ENCODE measurements at regions not wholly inside any gene's neighbourhood (a gene's known extent, or its start where the extent isn't known, plus 50 kb on each side); places are given as distances from the start of the nearest gene placed in this dataset.

DNA sequence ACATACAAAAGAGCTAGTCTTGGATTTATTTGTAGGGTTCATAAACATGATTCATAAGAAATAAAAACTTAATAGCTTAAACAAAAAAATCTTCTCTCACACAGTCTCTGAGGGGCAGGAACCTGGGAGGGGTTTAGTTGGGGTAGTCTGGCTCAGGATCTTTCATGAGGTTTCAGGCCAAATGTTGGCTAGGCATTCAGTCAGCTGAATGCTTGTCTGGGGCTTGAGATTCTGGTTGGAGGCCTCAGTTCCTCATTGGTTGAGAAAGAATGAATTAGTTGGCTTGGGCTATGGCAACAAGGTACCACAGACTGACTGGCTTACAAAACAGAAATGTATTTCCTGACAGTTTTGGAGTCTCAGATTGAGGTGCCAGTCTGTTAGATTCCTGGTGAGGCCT lies 74.3 kb downstream of the ANKRD7 start:
- no peak for DNase-seq (ENCODE audit: low spot score)

DNA sequence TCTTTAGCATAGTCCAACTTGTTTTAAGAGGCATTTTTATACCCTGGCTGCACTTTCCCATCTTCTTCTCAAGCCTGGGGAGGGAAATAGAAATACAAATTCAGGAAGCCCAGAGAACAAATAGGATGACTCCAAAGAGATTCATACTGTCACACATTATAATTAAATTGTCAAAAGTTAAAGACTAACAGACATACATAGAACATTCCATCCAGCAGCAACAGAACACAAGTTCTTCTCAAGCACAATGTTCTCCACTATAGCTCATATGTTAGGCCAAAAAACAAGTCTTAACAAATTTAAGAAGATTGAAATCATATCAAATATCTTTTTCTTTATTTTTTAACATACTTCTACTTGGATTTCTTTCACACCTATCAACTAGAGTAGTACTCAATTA lies 75.7 kb downstream of the ANKRD7 start:
- DNase-seq (ENCODE audit: low spot score) = no peak

DNA sequence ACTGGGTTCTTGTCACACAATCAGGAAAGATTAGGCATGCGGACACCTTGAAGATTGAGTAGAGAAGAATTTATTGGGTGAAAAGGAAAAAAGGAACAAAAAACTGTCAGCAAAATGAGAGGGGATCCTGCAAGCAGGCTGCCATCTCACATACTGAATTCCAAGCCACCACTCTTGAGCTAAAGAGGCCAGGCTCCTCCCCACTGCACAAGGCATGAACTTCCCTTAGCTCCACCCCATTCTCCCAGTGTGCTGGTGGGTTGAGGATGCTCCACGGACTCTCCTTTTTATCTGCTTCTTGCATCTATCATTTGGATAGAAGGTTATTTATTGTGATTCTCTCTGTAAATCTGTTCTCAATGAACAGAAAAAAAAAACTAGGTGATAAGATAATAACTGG lies 79.6 kb downstream of the ANKRD7 start:
- DNase-seq (ENCODE audit: low spot score) = no peak

DNA sequence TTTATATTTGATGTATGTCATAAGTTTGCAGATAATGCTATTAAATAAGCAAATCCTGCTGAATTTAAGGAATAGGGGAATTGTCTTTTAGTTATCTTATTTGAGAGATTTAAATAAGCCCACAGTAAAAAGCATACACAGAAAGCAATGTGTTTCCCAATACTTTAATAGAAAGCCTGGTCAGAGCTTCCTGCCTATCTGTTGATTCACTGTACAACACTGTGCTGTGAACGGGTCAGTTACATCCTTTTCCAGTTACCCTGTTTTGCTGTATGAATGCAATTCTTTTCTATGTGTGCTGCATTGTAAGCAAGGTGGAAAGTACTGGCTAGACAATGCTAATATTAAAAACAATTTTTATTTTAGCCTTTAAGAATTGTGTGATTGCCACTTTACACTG lies 81.2 kb downstream of the ANKRD7 start:
- DNase-seq (ENCODE audit: low spot score) = no peak

- no peak for DNase-seq (ENCODE audit: low spot score)
Observed at GRCh38 chr7:118306771-118307170, 82.3 kb downstream of the ANKRD7 start.

GRCh38 chr7:118311121-118311836 lies 86.8 kb downstream of the ANKRD7 start:
- DNase-seq (ENCODE audit: low spot score) = no peak

GRCh38 chr7:118312051-118312450 lies 87.5 kb downstream of the ANKRD7 start:
- no peak for DNase-seq (ENCODE audit: low spot score)

DNA sequence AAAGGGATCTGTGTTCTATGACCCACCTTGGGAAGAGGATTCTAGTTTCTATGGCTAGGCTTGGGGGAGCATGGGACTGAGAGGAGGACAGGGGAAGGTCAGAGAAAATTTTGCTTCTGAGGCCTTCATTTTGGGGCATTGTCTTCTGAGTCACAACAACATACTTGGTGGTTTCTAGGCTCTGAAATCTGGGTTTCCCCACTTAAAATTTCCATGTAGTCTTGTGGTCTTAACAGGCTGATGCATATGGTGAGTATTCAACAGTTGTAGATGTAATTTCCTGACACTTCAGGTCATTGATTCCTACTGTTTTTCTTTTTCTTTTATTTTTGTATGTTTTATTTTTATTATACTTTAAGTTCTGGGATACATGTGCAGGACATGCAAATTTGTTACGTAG lies 88.5 kb downstream of the ANKRD7 start:
- no peak for DNase-seq (ENCODE audit: low spot score)

DNA sequence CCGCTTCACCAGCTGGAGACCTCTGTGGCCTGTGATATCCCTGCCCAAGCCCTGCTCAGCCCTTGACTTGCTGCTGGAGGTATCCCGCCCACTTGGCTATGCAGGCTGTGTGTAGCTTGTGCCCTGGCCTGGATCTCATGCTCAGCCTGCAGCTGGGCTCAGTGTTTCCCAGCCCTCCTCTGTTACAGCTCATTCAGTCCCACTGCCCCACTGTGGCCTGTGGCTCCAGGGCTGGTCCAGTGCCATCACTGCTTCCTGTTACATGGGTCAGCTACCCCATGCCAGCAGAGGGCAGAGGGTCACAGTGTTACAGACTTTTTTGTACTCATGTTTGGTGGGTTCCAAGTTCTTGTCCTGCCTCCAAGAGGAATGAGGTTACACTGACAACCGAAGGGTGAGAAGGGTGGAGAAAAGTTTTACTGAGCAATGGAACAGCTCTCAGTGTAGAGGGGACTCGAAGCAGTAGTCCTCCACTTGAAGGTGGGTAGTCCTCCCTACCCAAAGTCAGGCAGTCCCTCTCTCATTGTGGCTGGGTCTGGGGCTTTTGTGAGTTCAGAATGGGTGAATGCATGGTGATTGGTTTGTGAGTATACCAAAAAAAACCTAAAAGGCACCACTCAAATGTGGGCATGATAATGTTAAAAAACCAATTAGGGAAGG lies 100.4 kb downstream of the ANKRD7 start:
- no peak for DNase-seq (ENCODE audit: low spot score)

DNA sequence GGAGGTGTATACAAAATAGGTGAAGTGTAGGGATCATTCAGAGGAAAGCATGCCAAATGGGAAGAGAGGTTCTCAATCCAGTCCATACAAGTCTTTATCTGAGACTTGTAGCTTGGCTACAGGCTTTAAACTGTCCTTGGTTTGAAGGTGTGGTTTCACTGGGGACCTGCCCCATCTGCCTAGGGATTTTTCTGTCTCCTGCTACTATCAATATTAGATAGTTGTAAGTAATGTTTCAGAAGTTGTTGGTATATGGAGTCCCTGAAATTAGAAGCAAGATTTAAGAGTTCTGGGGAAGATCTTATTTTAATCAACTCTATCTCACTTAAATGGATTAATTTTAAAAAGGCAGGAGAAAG lies 100.9 kb downstream of the ANKRD7 start:
- no peak for DNase-seq (ENCODE audit: low spot score)

GRCh38 chr7:118327174-118327573 lies 102.7 kb downstream of the ANKRD7 start:
- DNase-seq (ENCODE audit: low spot score) = no peak

- no peak for DNase-seq (ENCODE audit: low spot score)
Observed at GRCh38 chr7:118328505-118329211, 104.2 kb downstream of the ANKRD7 start.

DNA sequence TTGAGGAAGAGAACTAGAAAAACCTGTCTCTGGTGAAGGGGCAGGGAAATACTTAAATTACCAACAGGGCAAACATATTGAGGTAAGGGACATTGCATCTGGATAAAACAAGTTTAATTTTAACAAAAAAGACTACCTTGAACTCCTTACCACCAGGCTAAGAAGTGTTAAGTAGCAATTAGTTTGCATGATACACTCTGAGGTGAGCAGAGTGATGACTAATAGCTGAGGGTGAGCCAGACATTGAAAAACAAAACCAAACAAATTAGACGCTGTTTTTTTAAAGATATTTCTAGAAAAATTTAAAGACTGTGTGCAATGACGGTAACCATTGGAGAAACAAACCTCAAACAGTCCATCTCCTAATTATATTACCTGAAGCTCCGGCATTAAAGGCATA lies 105.9 kb downstream of the ANKRD7 start:
- DNase-seq (ENCODE audit: low spot score) = no peak

DNA sequence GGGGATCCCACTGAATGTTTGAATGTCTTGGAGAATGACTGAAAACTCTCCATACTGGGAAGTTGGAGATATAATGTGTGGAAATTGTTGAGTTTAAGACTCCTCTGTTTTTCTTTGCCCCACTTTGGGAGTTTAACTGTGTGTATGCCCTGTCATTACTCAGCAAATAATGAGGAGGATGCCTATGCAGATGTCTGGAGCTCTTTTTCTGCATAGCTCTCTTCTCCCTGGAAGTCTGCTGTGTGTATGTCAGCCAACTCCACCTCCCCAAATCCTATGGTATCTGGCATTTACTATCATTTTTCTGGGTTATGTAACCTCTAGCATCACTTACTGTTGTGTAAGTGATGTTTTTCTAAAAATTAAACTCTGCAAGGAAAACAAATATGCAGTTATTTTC lies 122.2 kb downstream of the ANKRD7 start:
- DNase-seq (ENCODE audit: low spot score) = no peak

- DNase-seq (ENCODE audit: low spot score) = no peak
Observed at GRCh38 chr7:118349604-118350003, 125.1 kb downstream of the ANKRD7 start.

DNA sequence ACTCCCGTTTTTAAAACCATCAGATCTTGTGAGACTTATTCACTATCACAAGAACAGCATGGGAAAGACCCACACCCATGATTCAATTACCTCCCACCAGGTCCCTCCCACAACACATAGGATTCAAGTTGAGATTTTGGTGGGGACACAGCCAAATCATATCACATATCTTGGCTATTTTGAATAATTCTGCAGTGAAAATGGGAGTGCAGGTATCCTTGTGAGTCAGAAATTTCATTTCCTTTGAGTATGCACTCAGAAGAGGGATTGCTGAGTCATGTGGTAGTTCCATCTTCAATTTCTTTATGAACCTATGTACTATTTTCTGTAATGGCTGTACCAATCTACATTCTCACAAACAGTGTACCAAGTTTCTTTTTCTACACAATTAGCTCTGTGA lies 125.8 kb downstream of the ANKRD7 start:
- no peak for DNase-seq (ENCODE audit: low spot score)

GRCh38 chr7:118352867-118353453 lies 128.5 kb downstream of the ANKRD7 start:
- no peak for DNase-seq (ENCODE audit: low spot score)

DNA sequence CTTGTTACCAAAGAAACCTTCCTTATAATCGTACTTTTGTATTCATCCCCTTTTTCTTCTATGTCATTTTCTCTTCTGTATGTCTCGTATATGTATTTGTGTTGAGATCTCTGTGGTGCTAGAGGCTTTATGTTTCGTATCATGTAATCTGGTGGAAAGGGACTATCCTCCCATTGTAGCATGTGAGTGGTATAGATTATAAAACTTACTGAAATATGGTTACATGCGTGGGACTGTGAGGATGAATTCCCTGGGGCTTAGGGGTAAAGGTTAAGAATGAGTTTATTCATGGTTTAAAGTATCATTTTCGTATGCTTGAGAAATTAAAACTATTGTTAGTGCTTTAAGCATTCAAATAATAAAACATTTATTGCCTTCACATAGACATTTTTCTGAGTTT lies 141.9 kb downstream of the ANKRD7 start:
- no peak for DNase-seq (ENCODE audit: low spot score)

DNA sequence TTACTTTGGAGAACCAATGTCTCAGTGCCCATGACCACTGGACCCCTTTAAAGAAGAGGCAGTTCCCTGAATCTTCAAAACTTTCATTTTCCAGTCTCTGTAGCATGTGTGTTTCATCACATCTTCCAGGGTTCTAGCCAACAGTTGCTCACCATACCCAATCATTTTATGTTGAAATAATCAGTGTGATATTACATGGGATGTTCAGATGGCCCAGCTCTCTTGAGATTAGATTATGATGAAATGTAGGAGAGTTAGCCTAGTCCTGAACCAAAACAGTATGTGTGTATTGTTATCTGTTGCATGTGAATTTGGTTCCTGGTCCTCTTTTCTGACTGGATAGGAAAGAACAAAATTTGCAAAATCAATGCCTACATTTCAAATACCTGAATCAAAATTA lies 144.5 kb downstream of the ANKRD7 start:
- DNase-seq (ENCODE audit: low spot score) = no peak

GRCh38 chr7:118369987-118370386 lies 145.5 kb downstream of the ANKRD7 start:
- no peak for DNase-seq (ENCODE audit: low spot score)

DNA sequence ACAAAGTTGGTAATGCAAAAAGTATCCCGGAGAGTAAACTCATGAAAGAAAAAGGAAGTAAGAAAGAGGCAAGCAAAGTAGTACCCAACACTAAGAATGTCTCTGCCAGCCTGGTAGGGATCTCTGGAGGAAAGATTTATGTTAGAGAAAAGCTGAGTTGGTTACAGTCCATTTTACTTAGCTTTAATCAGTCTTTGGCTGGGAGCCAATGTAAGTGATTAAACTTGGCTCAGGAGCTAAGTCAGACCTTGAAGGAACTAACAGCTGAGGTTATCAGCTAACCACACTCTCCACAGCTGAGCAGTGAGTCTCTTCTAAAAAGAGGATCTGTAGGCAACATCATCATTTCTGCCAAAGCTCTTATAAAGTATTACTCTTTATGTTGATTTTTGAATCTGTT lies 148.0 kb downstream of the ANKRD7 start:
- DNase-seq (ENCODE audit: low spot score) = no peak

- no peak for DNase-seq (ENCODE audit: low spot score)
Observed at GRCh38 chr7:118389629-118390028, 165.1 kb downstream of the ANKRD7 start.

DNA sequence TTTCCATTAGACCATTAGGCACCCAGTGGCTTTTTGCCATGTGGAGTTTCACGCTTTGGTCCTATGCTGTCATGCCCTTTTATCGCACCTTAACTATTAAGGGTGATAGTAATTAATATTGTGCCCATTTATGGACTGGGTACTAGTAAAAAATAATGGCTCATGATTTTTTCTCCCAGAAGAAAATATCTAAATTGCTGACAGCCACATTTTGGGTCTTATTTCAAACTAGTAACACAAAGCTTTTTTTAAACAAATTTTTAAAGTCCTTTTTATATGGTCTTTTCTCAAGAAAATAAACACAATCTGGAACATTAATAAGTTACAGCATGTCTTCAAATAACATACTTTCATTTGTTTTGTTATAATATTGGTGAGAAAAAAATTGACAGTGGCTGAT lies 179.7 kb downstream of the ANKRD7 start:
- no peak for DNase-seq (ENCODE audit: low spot score)
